EL (cell line): ENCODE measurements at regions not wholly inside any gene's neighbourhood (a gene's known extent, or its start where the extent isn't known, plus 50 kb on each side); places are given as distances from the start of the nearest gene placed in this dataset.

Experiments used
- DNase-seq: peaks from one replicate; pipeline ENCODE4 v3.0.0-alpha.2; 2016

DNA sequence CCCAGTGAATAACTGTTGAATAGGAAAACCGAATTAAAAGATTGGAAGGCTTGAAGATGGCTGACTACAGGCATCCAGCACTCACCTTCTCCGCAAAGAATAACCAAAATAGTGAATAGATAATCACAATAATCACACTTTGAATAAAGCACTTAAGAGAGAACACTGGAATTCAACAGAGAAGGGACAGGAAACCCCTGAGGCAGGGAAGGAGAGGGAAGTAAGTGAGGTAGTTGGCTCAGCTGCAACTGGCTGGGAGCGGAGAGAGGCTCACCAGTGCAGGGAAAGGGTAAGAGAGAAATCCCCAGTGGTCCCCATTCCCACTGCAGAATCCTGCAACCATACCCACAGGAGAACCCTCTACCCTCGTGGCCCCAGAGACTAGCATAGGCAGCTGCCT lies 246.6 kb upstream of the NCKAP5 start:
- no peak for DNase-seq

DNA sequence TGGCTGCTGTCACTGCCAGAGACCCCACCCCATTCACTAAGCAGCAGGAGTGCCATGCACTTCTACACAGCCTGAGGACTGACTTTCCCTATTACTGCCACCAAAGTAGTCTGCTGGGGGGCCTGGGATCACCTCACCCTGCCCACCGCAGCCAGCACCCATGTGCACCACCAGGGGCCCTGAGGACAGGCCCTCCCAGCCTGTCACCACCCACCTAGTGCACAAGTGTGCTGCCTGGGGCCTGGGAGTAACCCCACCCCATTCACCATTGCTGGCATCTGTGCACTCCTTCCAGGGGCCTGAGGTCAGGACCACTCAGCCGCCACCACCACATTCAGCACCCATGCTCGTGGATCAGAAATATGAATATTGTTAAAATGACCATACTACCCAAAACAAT lies 247.8 kb upstream of the NCKAP5 start:
- no peak for DNase-seq

GRCh38 chr2:133817680-133818566 lies 249.7 kb upstream of the NCKAP5 start:
- DNase-seq = peak; percentile 97

- no peak for DNase-seq
Measured at GRCh38 chr2:133818661-133819060, 250.4 kb upstream of the NCKAP5 start.

DNA sequence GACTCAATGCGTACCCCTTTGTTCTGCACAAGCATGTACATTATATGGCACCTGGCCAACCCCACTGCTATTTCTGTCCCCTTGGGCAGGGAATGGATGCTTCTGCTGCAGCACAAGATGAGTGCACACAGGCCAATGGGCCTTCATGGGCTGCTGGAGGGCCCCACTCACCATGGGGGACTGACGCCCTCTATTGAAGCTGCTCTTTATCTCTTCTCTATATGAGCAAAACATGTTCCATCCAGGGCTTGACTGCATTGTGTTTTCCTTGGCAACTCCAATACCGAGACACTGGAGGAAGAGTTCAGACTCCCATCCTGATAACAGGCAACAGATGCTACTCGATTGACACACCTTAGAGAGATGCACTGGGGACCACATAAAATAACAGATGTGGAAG lies 251.6 kb upstream of the NCKAP5 start:
- peak; percentile 45 for DNase-seq

DNA sequence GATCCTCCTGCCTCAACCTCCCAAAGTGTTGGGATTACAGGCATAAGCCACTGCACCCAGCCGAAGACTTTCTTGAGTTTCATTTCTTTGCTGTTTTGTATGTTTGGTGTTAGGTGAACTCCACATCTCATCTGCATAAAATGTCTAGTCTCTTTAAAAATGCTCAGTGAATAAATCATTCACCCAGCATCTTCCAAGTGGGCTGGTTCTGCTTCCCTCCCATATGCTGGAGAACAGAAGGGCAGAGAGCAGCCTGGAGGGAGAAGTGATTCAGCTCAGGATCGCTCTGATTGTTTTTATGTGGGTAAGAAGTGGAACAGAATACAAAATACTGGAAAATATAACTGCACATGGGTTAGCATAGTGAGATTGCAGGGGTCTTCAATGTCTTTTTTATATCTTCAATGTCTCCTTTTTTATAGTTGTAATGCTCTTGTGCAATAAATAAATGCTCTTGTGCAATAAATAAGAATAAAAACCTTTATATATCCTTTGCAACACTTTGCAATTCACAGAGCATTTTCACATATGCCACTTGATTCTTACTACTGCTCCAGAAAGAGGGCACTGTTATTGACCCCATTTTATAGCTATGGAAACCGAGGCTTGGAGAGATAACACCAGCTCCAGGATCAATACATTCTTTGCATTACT lies 253.0 kb upstream of the NCKAP5 start:
- peak; percentile 77 for DNase-seq

- DNase-seq = no peak
Measured at GRCh38 chr2:133822517-133823225, 254.4 kb upstream of the NCKAP5 start.

DNA sequence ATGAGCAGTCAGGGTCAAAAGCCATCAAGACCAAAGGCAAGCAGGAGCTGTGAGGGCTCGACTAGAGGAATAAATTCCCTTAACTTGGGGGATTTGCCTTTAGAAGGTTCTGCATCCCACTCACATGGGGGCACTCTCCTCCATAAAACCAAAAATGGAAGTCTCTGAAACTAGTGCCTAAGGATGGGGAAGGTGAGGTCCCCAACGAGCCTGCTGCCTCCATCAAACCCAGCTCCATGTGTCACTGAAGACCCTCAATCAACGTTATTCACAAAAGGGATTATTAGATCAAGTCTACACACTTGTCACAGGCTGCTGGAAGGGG lies 254.9 kb upstream of the NCKAP5 start:
- no peak for DNase-seq

GRCh38 chr2:133824869-133825268 lies 256.6 kb upstream of the NCKAP5 start:
- no peak for DNase-seq

- no peak for DNase-seq
Measured at GRCh38 chr2:133825778-133826177, 257.5 kb upstream of the NCKAP5 start.

GRCh38 chr2:133828913-133829312 lies 260.6 kb upstream of the NCKAP5 start:
- DNase-seq = no peak

- DNase-seq = no peak
Measured at GRCh38 chr2:133829450-133830020, 261.3 kb upstream of the NCKAP5 start.

- DNase-seq = no peak
Measured at GRCh38 chr2:133833746-133834145, 265.5 kb upstream of the NCKAP5 start.

DNA sequence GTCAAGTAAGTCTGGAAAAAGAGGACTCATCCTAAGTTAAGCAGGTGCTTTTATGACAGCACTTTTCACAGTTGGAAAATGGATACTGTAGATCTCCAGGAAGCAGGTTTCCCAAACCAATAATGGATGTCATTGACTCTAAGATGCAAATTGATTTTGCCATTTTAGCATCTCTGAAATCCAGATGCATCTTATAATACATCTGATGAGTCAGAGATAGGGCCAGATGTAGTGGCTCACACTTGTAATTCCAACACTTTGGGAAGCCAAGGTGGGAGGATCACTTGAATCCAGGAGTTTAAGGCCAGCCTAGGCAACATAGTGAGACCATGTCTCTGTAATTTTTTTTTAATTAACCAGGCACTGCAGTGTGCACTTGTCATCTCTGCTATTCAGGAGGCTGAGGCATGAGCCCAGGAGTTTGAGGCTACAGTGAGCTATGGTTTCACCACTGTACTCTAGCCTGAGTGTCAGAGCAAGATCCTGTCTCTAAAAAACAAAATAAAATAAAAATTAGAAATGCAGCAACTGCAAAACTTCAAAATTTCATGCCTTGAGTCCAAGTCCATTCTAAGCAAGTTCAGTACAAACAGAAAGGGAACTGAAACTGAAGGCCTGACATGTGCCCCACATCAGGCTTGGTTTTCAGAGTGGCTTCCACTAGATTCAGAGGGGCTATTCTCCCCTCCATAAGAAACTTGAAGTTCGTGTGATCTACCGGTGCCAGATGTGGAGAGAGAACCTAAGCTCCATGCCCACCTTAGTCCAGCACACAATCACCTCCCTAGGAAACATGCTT lies 267.8 kb upstream of the NCKAP5 start:
- DNase-seq = no peak

DNA sequence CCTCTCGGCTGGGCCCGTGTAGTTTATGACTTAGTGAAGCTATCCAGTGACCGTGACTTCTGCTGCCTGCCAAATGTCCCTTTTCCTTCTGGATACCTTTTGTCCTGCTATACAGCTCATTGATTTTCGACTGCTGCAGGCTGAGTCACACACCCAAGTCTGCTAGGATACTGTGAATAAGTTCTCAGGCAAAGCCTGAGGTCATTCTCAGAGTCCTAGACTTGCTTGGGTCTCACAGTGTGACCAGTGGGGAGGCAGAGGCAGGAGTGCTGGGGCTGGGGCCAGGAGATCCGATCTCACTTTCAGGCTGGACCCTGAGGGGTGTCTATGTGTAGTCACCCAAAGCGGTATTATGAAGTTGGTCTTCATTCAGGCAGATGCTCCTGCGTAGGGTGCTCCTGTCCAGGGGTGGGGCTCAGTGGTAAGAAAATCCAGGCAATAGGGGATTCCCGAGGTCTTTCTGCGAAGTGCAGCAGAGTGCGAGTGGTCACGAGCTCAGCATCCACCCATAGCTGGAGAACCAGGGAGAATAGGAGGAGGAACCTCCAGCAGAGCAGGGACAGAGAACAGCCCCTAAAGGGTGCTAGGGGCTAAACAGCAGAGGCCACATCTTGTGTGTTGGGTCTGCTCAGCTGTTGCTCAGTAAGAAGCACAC lies 268.6 kb upstream of the NCKAP5 start:
- peak; percentile 33 for DNase-seq

- DNase-seq = peak; percentile 61
Measured at GRCh38 chr2:133837441-133838094, 269.3 kb upstream of the NCKAP5 start.

GRCh38 chr2:133838642-133839365 lies 270.5 kb upstream of the NCKAP5 start:
- DNase-seq = no peak

DNA sequence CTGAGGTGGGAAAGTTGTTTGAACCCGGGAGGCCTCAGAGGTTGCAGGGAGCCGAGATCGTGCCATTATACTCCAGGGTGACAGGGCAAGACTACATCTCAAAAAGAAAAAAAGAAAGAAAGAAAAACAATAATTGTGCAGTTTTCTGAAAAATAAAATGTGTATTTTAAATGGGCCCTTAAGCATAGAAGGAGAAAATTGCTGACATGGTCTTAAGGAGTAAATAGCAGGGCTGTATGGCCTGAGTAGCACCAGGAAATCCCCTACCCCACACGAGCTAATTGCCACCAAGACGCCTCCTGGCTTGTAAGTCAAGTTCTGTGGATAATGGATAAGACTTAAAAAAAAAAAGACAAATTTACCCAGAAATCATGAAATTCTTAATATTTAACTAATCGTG lies 271.4 kb upstream of the NCKAP5 start:
- no peak for DNase-seq

GRCh38 chr2:133840761-133841160 lies 272.5 kb upstream of the NCKAP5 start:
- no peak for DNase-seq

DNA sequence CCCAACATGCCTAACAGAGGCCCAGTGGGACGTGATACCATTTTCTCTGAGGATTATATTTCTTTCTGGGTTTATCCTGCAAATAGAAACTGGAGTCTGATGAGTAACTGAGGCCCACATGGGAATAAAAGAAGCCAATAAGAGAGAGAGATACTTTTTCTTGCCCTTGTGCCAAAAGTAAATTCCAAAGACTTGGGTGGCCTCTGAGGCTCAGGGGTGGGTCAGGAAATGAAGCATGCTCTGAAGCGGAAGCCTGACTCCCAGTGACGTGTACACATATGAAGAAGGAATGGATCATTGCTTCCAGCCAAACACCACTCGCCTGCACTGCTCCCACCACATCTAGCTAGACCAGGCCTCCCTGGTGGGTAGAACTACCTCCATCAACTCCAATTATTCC lies 273.6 kb upstream of the NCKAP5 start:
- DNase-seq = peak; percentile 96

DNA sequence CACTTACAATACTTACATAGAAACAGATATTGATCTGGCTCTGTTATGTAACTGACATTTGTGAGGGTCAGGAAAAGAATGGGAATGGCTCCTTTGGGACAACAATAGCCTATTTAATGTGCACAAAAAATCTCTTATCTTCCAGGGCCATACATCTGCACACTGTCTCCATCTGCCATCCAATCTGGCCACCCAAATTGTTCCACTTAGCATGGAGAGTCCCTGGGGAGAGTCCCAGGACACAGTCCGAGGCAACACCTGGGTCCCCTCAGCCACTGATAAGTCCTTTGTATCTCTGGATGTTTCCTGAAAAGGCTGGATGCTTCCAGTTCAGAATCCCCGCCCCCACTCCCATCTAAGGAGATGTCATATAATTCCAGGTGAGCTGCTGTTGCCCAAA lies 274.2 kb upstream of the NCKAP5 start:
- DNase-seq = no peak
